Uterus (tissue), 3 donors: ENCODE measurements at regions not wholly inside any gene's neighbourhood (a gene's known extent, or its start where the extent isn't known, plus 50 kb on each side); places are given as distances from the start of the nearest gene placed in this dataset.

Experiments
- DNase-seq, 2 donors: peaks; one replicate each; pipeline ENCODE4 v3.0.0-alpha.2; 2019 to 2020
- H3K27ac ChIP-seq, 2 donors: fragments of 200-600 bp; sonication (generic); 1 replicate in 1 of 2; 2 replicates in 1 of 2; pipeline ENCODE4 v1.5.1; 2016 to 2018
- H3K27me3 ChIP-seq, 2 donors: fragments of 200-600 bp; sonication (generic); one replicate each; pipeline ENCODE4 v1.5.1; 2018 to 2019; ENCODE audit warnings: control low read depth in 1 of 2
- H3K36me3 ChIP-seq, 2 donors: fragments of 200-600 bp; sonication (generic); one replicate each; pipeline ENCODE4 v1.5.1; 2019; ENCODE audit warnings: control low read depth in 1 of 2
- H3K4me1 ChIP-seq, 2 donors: fragments of 200-600 bp; sonication (generic); one replicate each; pipeline ENCODE4 v1.5.1; 2018 to 2019; ENCODE audit warnings: control low read depth in 1 of 2
- H3K4me3 ChIP-seq, 2 donors: fragments of 200-600 bp; sonication (generic); 1 replicate in 1 of 2; 2 replicates in 1 of 2; pipeline ENCODE4 v1.5.1; 2018 to 2019; ENCODE audit warnings: mild to moderate bottlenecking in 1 of 2
- H3K9me3 ChIP-seq, 2 donors: fragments of 200-600 bp; sonication (generic); one replicate each; pipeline ENCODE4 v1.5.1; 2019; ENCODE audit warnings: control low read depth in 1 of 2
- CTCF ChIP-seq, 4 experiments: fragments of 200-600 bp in 2 of 4; fragments of 450-650 bp in 2 of 4; sonication (generic) in 2 of 4; IDR thresholded peaks; one replicate each; pipeline ENCODE4 v1.5.1; 2016 to 2019; ENCODE audit warnings: antibody characterized with exemption in 4 of 4, mild to moderate bottlenecking in 2 of 4, moderate library complexity in 1 of 4
- POLR2A ChIP-seq, 2 donors: fragments of 450-650 bp; IDR thresholded peaks; one replicate each; pipeline ENCODE4 v1.6.1; 2016; ENCODE audit warnings: antibody characterized with exemption in 2 of 2, mild to moderate bottlenecking in 1 of 2, moderate library complexity in 1 of 2
- intact Hi-C: fragments of 100-400 bp; cut with DNase I; formaldehyde crosslinking; loops from one replicate; pipeline ENCODE4 v1.15.1; 2023; ENCODE audit warnings: low total_unique reads
- donor health status: DM: yes; HTN: yes; CAD: no.

DNA sequence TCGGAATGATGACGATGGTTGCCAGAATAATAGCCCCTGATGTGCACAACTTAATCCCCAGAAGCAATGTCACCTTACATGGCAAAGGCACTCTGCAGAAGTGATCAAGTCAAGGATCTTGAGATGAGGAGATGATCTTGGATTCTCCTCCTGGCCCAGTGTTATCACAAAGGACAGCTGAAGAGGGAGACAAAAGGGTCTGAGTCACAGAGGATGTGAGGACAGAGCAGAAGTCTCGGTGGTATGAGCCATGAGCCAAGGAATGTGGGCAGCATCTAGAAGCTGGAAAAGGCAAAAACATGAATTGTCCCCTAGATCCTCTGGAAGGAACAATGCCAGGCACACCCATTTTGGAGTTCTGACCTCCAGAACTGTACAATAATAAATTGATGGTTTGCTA lies 358.5 kb downstream of the MYCN start:
- intact Hi-C loops, result no loop called here
- H3K9me3 ChIP-seq, result no peaks in the 10 kb centered on the region
- peaks cover 0 to 4% of the 10 kb centered on the region in 2 donors for H3K27me3 ChIP-seq
- no peaks in the 10 kb centered on the region for H3K36me3 ChIP-seq
- no peak overlapping the region for H3K4me3 ChIP-seq
- no peak overlapping the region for H3K27ac ChIP-seq
- no peaks in the 10 kb centered on the region for H3K4me1 ChIP-seq
- DNase-seq, result no peak
- TF ChIP-seq CTCF (IDR thresholded peaks at IDR 0.05), result no peak
- no peak for TF ChIP-seq POLR2A (IDR thresholded peaks at IDR 0.05)

DNA sequence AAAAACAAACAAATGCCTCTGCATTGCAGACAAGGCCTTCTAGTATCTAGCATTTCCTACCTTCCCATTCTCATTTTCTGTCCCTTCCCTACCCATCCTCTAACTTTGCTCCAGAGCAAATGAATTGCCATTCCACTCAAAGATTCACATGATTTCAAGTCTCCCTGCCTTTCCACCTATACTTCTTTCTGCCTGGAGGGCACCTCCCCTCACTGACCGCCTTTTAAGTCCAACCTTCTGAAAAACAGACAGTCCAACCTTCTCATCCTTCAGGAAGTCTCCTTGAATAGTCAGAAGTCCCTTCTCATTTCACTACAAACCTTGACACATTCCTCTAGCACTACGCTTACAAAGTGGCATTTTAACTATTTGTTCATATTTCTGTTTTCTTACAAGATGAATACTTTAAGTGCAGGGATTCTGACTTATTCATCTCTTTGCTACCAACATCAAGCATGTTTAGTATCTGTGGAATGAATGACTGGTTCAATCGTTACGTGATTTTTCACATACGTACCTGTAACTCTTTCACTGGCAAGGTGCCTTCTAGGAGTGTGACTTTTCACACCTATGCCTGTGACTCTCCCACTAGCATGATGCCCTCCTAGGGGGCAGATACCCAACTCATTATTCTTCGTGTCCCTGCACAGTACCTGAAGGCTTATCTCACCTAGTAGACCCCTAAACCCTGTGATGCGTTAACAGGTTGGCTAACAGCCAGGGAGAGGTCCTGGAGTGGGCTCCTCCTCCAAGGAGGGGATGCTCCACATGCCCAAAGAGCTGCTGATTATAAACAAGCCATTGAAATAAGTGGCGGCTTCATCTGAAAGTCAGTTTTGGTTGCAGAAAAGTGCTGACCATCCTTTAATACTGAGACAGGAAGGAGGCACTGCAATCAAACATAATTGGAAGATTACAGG lies 356.2 kb downstream of the MYCN start:
- TF ChIP-seq POLR2A (IDR thresholded peaks at IDR 0.05) (no peak), CTCF (IDR thresholded peaks at IDR 0.05) (no peak)
- no peak overlapping the region for H3K4me3 ChIP-seq
- H3K27me3 ChIP-seq, result peaks cover 0 to 4% of the 10 kb centered on the region in 2 donors
- no peak overlapping the region for H3K27ac ChIP-seq
- intact Hi-C loops, result no loop called here
- no peaks in the 10 kb centered on the region for H3K36me3 ChIP-seq
- no peaks in the 10 kb centered on the region for H3K9me3 ChIP-seq
- H3K4me1 ChIP-seq, result no peaks in the 10 kb centered on the region
- no peak for DNase-seq

GRCh38 chr2:16296038-16296290 lies 355.6 kb downstream of the MYCN start:
- Histone ChIP-seq H3K27me3 (peaks cover 0 to 4% of the 10 kb centered on the region in 2 donors), H3K36me3 (no peaks in the 10 kb centered on the region), H3K4me1 (no peaks in the 10 kb centered on the region), H3K9me3 (no peaks in the 10 kb centered on the region), H3K27ac (no peak overlapping the region), H3K4me3 (no peak overlapping the region)
- intact Hi-C loops, result no loop called here
- no peak for DNase-seq
- TF ChIP-seq CTCF (IDR thresholded peaks at IDR 0.05) (no peak), POLR2A (IDR thresholded peaks at IDR 0.05) (no peak)

DNA sequence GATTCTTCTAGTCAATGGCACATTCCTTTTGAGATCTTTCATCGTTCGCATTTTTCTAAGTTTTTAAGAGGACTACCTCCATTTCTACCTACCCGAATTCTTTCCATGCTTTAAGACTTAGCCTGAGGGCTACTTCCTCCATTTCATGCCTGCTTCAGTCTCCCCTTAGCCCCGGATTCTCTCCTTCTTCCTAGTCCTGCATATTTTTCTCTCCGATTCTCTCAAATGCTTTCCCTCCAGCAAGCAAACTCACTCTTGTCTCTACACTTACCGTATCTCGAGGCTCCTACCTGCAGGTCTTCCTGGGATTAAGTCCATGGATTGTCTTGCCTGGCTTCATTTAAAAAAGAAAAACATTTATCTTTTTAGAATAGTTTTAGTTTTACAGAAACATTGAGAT lies 354.4 kb downstream of the MYCN start:
- intact Hi-C loops, result no loop called here
- Histone ChIP-seq H3K9me3 (no peaks in the 10 kb centered on the region), H3K36me3 (no peaks in the 10 kb centered on the region), H3K4me1 (no peaks in the 10 kb centered on the region), H3K4me3 (no peak overlapping the region), H3K27me3 (peaks cover 0 to under 1% of the 10 kb centered on the region in 2 donors), H3K27ac (no peak overlapping the region)
- DNase-seq, result no peak
- no peak for TF ChIP-seq CTCF (IDR thresholded peaks at IDR 0.05)
- no peak for TF ChIP-seq POLR2A (IDR thresholded peaks at IDR 0.05)

GRCh38 chr2:16293871-16294270 lies 353.5 kb downstream of the MYCN start:
- H3K4me1 ChIP-seq, result no peaks in the 10 kb centered on the region
- no peak for DNase-seq
- no peaks in the 10 kb centered on the region for H3K27me3 ChIP-seq
- H3K36me3 ChIP-seq, result no peaks in the 10 kb centered on the region
- H3K27ac ChIP-seq, result no peak overlapping the region
- H3K9me3 ChIP-seq, result no peaks in the 10 kb centered on the region
- TF ChIP-seq CTCF (IDR thresholded peaks at IDR 0.05) (no peak), POLR2A (IDR thresholded peaks at IDR 0.05) (no peak)
- H3K4me3 ChIP-seq, result no peak overlapping the region
- intact Hi-C loops, result no loop called here
